Adrenal gland (tissue), 9 donors: ENCODE measurements at regions not wholly inside any gene's neighbourhood (a gene's known extent, or its start where the extent isn't known, plus 50 kb on each side); places are given as distances from the start of the nearest gene placed in this dataset.
"Not testable (repeated sequence)": the region's sequence is repeated elsewhere in the genome, so short reads cannot be mapped to it uniquely, and the experiment has no call there.

Experiments
- DNase-seq, 7 donors: peaks; one replicate each; pipeline ENCODE4 v3.0.0-alpha.2; 2019 to 2020
- H3K27ac ChIP-seq, 5 donors: fragments of 200-600 bp; sonication (generic) in 4 of 5; 1 replicate in 3 of 5; 2 replicates in 2 of 5; pipeline versions ENCODE4 v1.5.1 to v1.8.0; 2016 to 2020; ENCODE audit warnings: mild to moderate bottlenecking in 1 of 5
- H3K27me3 ChIP-seq: fragments of 200-600 bp; 2 replicates; pipeline ENCODE4 v1.8.0; 2021
- H3K36me3 ChIP-seq, 2 donors: fragments of 200-600 bp; replicated peaks in 1 of 2; 1 replicate in 1 of 2; 2 replicates in 1 of 2; pipeline versions ENCODE4 v1.5.1 to v1.8.0; 2018 to 2022
- H3K4me1 ChIP-seq, 2 donors: fragments of 200-600 bp; replicated peaks in 1 of 2; 1 replicate in 1 of 2; 2 replicates in 1 of 2; pipeline versions ENCODE4 v1.5.1 to v1.8.0; 2018 to 2021
- H3K4me3 ChIP-seq, 4 donors: fragments of 200-600 bp; sonication (generic) in 3 of 4; one replicate each; pipeline ENCODE4 v1.5.1; 2016 to 2018
- H3K9me3 ChIP-seq, 3 donors: fragments of 200-600 bp; sonication (generic) in 1 of 3; replicated peaks in 1 of 3; 1 replicate in 2 of 3; 2 replicates in 1 of 3; pipeline versions ENCODE4 v1.5.1 to v1.8.0; 2016 to 2021
- CTCF ChIP-seq, 6 experiments: fragments of 450-650 bp in 4 of 6; fragments of 200-600 bp in 2 of 6; sonication (generic) in 1 of 6; IDR thresholded peaks; 1 replicate in 5 of 6; 2 replicates in 1 of 6; pipeline versions ENCODE4 v1.5.1 to v1.8.0; 2016 to 2021; ENCODE audit warnings: antibody characterized with exemption in 6 of 6, mild to moderate bottlenecking in 2 of 6, moderate library complexity in 1 of 6
- POLR2A ChIP-seq, 2 donors: fragments of 450-650 bp; IDR thresholded peaks; one replicate each; pipeline ENCODE4 v1.6.1; 2017; ENCODE audit warnings: antibody characterized with exemption in 2 of 2, mild to moderate bottlenecking in 2 of 2, moderate library complexity in 1 of 2
- WGBS, 4 donors: extraction: QIAGEN DNeasy Blood & Tissue Kit in 2 of 4; methylation state at CpG; one replicate each; pipeline versions ENCODE4 v1.1.5 to v1.1.7; 2013 to 2017; 5-methylcytosine and 5-hydroxymethylcytosine counted together
- intact Hi-C, 2 donors: fragments of 100-400 bp; cut with DNase I; formaldehyde crosslinking; loops; one replicate each; pipeline versions ENCODE4 v1.14.1 to v1.15.0; 2022 to 2023
- donor health status: healthy with polysubstance abuse.
- donor health status: Bipolar disorder and iron deficiency.
- donor health status: DM: yes; HTN: yes; CAD: no.
- donor health status: DM: no; HTN: no; CAD: no.
- donor health status: DM: no; HTN: no; CAD: no.

GRCh38 chr7:65652669-65653068 lies 220.2 kb upstream of the VKORC1L1 start:
- WGBS, 4 donors = no CpG with 5 or more reads among the region's 1 CpG

GRCh38 chr7:65656494-65657188 lies 216.2 kb upstream of the VKORC1L1 start:
- H3K4me3 ChIP-seq, H3K27ac ChIP-seq, DNase-seq, H3K36me3 ChIP-seq, H3K4me1 ChIP-seq, H3K27me3 ChIP-seq, H3K9me3 ChIP-seq, intact Hi-C loops: not testable (repeated sequence)
- WGBS, 4 donors = no CpG with 5 or more reads among the region's 5 CpGs

More at GRCh38 chr7:65652669-65653068, 220.2 kb upstream of the VKORC1L1 start:
- H3K27me3 ChIP-seq, H3K4me3 ChIP-seq, H3K9me3 ChIP-seq, H3K4me1 ChIP-seq, intact Hi-C loops, H3K27ac ChIP-seq, DNase-seq, H3K36me3 ChIP-seq: not testable (repeated sequence)

- H3K9me3 ChIP-seq, H3K4me3 ChIP-seq, intact Hi-C loops, H3K36me3 ChIP-seq, H3K27ac ChIP-seq, H3K27me3 ChIP-seq, H3K4me1 ChIP-seq, DNase-seq: not testable (repeated sequence)
- 71 to 79% (median 78%) methylated on average over 6 of the region's 6 CpGs for WGBS, 4 donors
These were observed 189.5 kb upstream of the VKORC1L1 start for GRCh38 chr7:65683362-65683761.

- H3K4me1 ChIP-seq, H3K36me3 ChIP-seq, H3K9me3 ChIP-seq, H3K27ac ChIP-seq, H3K27me3 ChIP-seq, intact Hi-C loops, H3K4me3 ChIP-seq: not testable (repeated sequence)
- peak in 1 of 7 donors; percentile 3 for DNase-seq
- whole genome bisulfite sequencing, 4 donors = 27 to 57% (median 33%) methylated on average over 1 of the region's 5 CpGs; no CpG with 5 or more reads in 1 of the 4 donors
These were observed 173.7 kb upstream of the VKORC1L1 start for GRCh38 chr7:65699026-65699714.

GRCh38 chr7:65699715-65700356 lies 173.0 kb upstream of the VKORC1L1 start:
- H3K9me3 ChIP-seq, intact Hi-C loops: not testable (repeated sequence)
- WGBS, 4 donors = 60 to 78% (median 74%) methylated on average over 2 to 4 of the region's 6 CpGs

GRCh38 chr7:65719123-65719798 lies 153.6 kb upstream of the VKORC1L1 start:
- DNase-seq, H3K4me3 ChIP-seq, intact Hi-C loops, H3K36me3 ChIP-seq, H3K4me1 ChIP-seq, H3K27me3 ChIP-seq, H3K27ac ChIP-seq, H3K9me3 ChIP-seq: not testable (repeated sequence)
- WGBS, 4 donors = 67 to 97% (median 87%) methylated on average over 3 to 4 of the region's 4 CpGs

More at GRCh38 chr7:65699715-65700356, 173.0 kb upstream of the VKORC1L1 start:
- H3K36me3 ChIP-seq, H3K27me3 ChIP-seq, H3K4me1 ChIP-seq, H3K4me3 ChIP-seq, H3K27ac ChIP-seq, DNase-seq: not testable (repeated sequence)

GRCh38 chr7:65722361-65722792 lies 150.5 kb upstream of the VKORC1L1 start:
- DNase-seq = peak; percentile 30 to 78 (median 59)
- Histone ChIP-seq H3K4me3 (no peak overlapping the region), H3K9me3 (no peaks in the 10 kb centered on the region), H3K4me1 (no peaks in the 10 kb centered on the region), H3K27ac (no peak overlapping the region), H3K27me3 (no peaks in the 10 kb centered on the region), H3K36me3 (peaks cover 0 to 6% of the 10 kb centered on the region in 2 donors)
- intact Hi-C loops = no loop called here
- 21 to 29% (median 26%) methylated on average over 11 of the region's 11 CpGs for WGBS, 4 donors
- no peak for TF ChIP-seq POLR2A (IDR thresholded peaks at IDR 0.05)
- peak; percentile 47 to 90 (median 60) for TF ChIP-seq CTCF (IDR thresholded peaks at IDR 0.05)

- H3K9me3 ChIP-seq, H3K4me3 ChIP-seq, H3K27ac ChIP-seq, DNase-seq, H3K27me3 ChIP-seq, intact Hi-C loops, H3K36me3 ChIP-seq, H3K4me1 ChIP-seq: not testable (repeated sequence)
- WGBS, 4 donors = 81 to 91% (median 86%) methylated on average over 4 of the region's 4 CpGs
These were observed 145.7 kb upstream of the VKORC1L1 start for GRCh38 chr7:65727182-65727581.
